ENCODE measurements at regions not wholly inside any gene's neighbourhood (a gene's known extent, or its start where the extent isn't known, plus 50 kb on each side); places are given as distances from the start of the nearest gene placed in this dataset.

DNA sequence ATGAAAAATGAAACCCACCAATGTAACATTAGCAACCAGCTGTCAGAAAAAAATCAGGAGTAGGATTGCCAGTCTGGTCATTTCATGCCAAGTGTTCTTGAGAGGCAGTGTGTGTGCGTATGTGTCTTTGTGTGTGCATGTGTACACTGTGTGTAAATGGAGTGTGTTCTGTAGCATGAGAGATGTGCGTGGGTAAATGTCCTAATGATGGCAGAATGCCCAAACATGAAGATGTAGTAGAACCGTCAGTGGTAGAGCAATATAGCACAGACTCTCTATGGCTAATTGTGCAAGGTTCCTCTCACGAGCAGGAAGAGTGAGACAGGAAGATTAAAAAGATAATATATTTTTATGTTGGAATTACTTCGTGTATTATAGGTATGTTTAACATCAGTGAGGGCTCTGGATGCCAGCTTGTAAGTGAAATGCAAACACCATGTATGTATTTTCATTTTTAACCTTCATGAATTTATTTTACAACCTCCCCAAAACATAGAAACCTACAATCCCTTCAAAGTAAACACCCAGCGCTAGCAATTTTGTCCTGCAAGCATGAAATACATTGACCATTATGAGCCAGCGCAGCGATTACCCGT lies 1038.7 kb downstream of the IGSF11 start:
- no peak for DNase-seq (ENCODE audit: low read depth)
- TF ChIP-seq CTCF (conservative IDR thresholded peaks at IDR 0.05; ENCODE audit: control insufficient read depth, insufficient read depth, low read depth, low read length) = no peak
- H3K4me3 ChIP-seq (ENCODE audit: control insufficient read depth, low read depth, low read length) = no peak overlapping the region

- peak; percentile 76 for DNase-seq (ENCODE audit: low read depth)
- peak; percentile 87 for TF ChIP-seq CTCF (conservative IDR thresholded peaks at IDR 0.05; ENCODE audit: control insufficient read depth, insufficient read depth, low read depth, low read length)
- H3K4me3 ChIP-seq (ENCODE audit: control insufficient read depth, low read depth, low read length) = peak overlapping the region; percentile 38
Observed at GRCh38 chr3:117997201-117998049, 1037.2 kb downstream of the IGSF11 start.

- H3K4me3 ChIP-seq (ENCODE audit: control insufficient read depth, low read depth, low read length) = no peak overlapping the region
- DNase-seq (ENCODE audit: low read depth) = peak; percentile 29
- TF ChIP-seq CTCF (conservative IDR thresholded peaks at IDR 0.05; ENCODE audit: control insufficient read depth, insufficient read depth, low read depth, low read length) = no peak
Observed at GRCh38 chr3:117998071-117998470, 1036.6 kb downstream of the IGSF11 start.

DNA sequence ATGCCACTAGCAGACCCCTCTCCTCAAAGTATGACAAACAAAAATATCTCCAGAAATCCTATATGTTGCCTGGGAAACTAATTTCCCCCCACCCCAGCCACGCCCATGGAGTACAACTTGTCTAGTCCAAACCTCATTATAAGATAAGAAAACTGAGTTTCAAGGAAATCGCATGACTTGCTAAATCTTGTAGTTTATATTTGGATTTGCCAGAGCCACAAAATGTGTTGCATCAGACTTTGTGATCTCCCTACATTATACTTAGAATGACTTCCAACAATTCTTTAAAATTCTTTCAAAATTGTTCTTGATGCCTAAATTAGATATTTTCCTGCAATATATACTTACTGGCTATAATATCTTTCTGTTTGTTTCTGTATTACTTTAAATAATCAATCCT lies 1034.4 kb downstream of the IGSF11 start:
- TF ChIP-seq CTCF (conservative IDR thresholded peaks at IDR 0.05; ENCODE audit: control insufficient read depth, insufficient read depth, low read depth, low read length) = no peak
- DNase-seq (ENCODE audit: low read depth) = no peak

DNA sequence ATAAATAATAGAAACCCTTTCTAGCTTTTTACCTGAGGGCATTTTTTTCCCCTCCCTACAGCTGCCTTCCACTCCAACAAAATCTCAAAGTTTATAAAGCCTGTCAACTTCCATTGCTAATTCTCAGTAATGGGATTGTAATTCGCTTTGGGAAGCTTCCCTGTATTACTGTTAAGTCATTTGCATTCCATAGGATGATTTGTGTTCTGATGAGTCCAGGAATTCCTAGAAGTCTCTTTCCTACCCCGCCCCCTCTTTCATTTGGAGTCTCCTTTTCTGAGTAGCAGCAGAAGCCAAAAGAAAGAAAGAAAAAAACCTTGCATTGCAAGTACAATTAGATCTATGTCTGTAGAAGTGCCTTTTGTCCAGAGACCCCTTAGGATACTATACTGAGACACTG lies 1033.3 kb downstream of the IGSF11 start:
- no peak overlapping the region for H3K4me3 ChIP-seq (ENCODE audit: control insufficient read depth, low read depth, low read length)
- no peak for DNase-seq (ENCODE audit: low read depth)
- no peak for TF ChIP-seq CTCF (conservative IDR thresholded peaks at IDR 0.05; ENCODE audit: control insufficient read depth, insufficient read depth, low read depth, low read length)

More for the DNA sequence above, 1034.4 kb downstream of the IGSF11 start:
- H3K4me3 ChIP-seq (ENCODE audit: control insufficient read depth, low read depth, low read length) = no peak overlapping the region

DNA sequence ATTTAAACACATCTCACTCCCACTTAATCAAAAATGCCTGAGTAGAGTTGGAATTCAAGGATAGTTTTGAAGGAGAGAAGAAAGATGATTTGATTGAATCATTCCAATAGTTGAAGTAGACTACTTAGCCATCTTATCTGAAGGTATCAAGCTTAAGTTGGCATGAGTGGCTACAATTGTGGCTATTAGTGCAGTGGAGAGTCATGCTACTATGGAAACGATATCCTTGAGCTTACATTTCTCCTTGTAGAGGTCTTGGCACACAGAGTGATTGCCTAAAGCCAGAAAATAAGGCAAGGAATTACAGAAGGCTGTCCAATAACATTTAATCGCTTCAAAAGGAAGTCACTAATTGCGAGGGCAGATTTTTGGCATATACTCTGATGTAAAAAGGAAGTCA lies 1022.7 kb downstream of the IGSF11 start:
- H3K4me3 ChIP-seq (ENCODE audit: control insufficient read depth, low read depth, low read length) = no peak overlapping the region
- no peak for DNase-seq (ENCODE audit: low read depth)

More for the DNA sequence above, 1022.7 kb downstream of the IGSF11 start:
- no peak for TF ChIP-seq CTCF (conservative IDR thresholded peaks at IDR 0.05; ENCODE audit: control insufficient read depth, insufficient read depth, low read depth, low read length)

Data from fibroblast of mammary gland (primary cell).